Hepatocyte (in vitro differentiated cells): ENCODE measurements at regions not wholly inside any gene's neighbourhood (a gene's known extent, or its start where the extent isn't known, plus 50 kb on each side); places are given as distances from the start of the nearest gene placed in this dataset.

Experiments
- DNase-seq: peaks from one replicate; pipeline ENCODE4 v3.0.0-alpha.2; 2016; ENCODE audit warnings: low spot score
- H2AFZ ChIP-seq: fragments of 200-600 bp; sonication (generic); 2 replicates; pipeline ENCODE4 v1.6.0; 2016; ENCODE audit warnings: antibody characterized with exemption, mild to moderate bottlenecking
- H3K27ac ChIP-seq: fragments of 200-600 bp; sonication (generic); 2 replicates; pipeline ENCODE4 v1.5.1; 2016; ENCODE audit warnings: mild to moderate bottlenecking
- H3K27me3 ChIP-seq: fragments of 200-600 bp; sonication (generic); 2 replicates; pipeline ENCODE4 v1.6.1; 2016
- H3K36me3 ChIP-seq: fragments of 200-600 bp; sonication (generic); replicated peaks from 2 replicates; pipeline ENCODE4 v1.5.1; 2016; ENCODE audit warnings: low read depth; ENCODE audit not compliant: insufficient read depth
- H3K4me1 ChIP-seq: fragments of 200-600 bp; sonication (generic); 2 replicates; pipeline ENCODE4 v1.5.1; 2016; ENCODE audit warnings: mild to moderate bottlenecking, moderate library complexity; ENCODE audit not compliant: insufficient read depth
- H3K4me2 ChIP-seq: fragments of 200-600 bp; sonication (generic); 2 replicates; pipeline ENCODE4 v1.6.0; 2016
- H3K4me3 ChIP-seq: fragments of 200-600 bp; sonication (generic); 2 replicates; pipeline ENCODE4 v1.5.1; 2016; ENCODE audit warnings: mild to moderate bottlenecking
- H3K79me2 ChIP-seq: fragments of 200-600 bp; sonication (generic); 2 replicates; pipeline ENCODE4 v1.6.0; 2017; ENCODE audit warnings: mild to moderate bottlenecking
- H3K9me2 ChIP-seq: fragments of 200-600 bp; sonication (generic); replicated peaks from 2 replicates; pipeline ENCODE4 v1.6.0; 2017; ENCODE audit warnings: mild to moderate bottlenecking; ENCODE audit not compliant: insufficient read depth
- H3K9me3 ChIP-seq: fragments of 200-600 bp; sonication (generic); 2 replicates; pipeline ENCODE4 v1.5.1; 2016; ENCODE audit warnings: low read depth, mild to moderate bottlenecking
- H4K20me1 ChIP-seq: fragments of 200-600 bp; sonication (generic); 2 replicates; pipeline ENCODE4 v1.6.0; 2016; ENCODE audit warnings: mild to moderate bottlenecking; ENCODE audit not compliant: insufficient read depth, poor library complexity, severe bottlenecking
- EZH2 ChIP-seq: fragments of 200-600 bp; sonication (generic); IDR thresholded peaks from 2 replicates; pipeline ENCODE4 v1.6.1; 2016; ENCODE audit warnings: antibody characterized with exemption, mild to moderate bottlenecking, borderline replicate concordance
- EZH2phosphoT487 ChIP-seq: fragments of 200-600 bp; sonication (generic); IDR thresholded peaks from one replicate; pipeline ENCODE4 v1.6.1; 2018; ENCODE audit warnings: antibody characterized with exemption, mild to moderate bottlenecking, low read depth, moderate library complexity; ENCODE audit not compliant: unreplicated experiment, severe bottlenecking
- WGBS: methylation state at CpG from one replicate; pipeline ENCODE4 v1.1.6; 2016; ENCODE audit warnings: low lambda C conversion rate; ENCODE audit errors: missing lambda C conversion rate; 5-methylcytosine and 5-hydroxymethylcytosine counted together
- TF ChIP-seq, protein P1 (sequence below): fragments of 200-600 bp; sonication (generic); IDR thresholded peaks from 2 replicates; pipeline ENCODE4 v1.5.1; 2016; ENCODE audit warnings: antibody characterized with exemption, mild to moderate bottlenecking; ENCODE audit not compliant: poor library complexity

DNA sequence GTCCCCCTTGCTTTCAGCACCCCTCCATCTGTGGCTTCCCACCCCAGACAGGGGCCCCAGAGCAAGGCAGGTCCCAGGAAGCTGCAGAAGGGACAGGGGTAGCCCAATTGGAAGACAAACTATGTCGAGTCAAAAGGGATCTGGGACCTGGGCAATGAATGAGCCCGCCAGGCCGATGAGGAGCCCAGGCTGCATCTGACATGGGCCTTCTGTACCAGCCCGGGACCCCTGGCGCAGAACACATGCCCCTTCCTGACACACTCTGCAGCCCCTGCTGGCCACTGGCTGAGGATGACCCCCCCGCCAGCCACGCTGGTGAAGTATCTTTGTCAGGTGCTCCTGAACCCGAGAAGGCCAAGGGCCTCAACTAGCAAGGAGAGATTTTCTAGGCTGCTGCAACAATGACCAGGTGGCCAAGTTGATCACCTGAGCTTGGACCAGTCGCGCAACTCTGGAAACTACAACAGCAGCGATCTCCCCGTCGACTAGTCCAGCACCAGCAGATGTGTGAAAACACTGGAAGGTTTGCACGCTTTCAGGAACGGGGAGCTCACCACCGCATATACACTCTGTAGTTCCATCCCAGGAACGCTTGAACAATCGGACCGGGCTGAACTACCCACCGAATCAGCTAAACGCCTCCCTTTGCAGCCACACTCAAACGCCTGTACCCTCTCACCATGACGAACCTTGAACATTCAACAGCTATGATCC, 119.0 kb downstream of the NCOR2 start:
- Histone ChIP-seq H3K27ac (no peak overlapping the region), H3K79me2 (peaks cover 4% of the 10 kb centered on the region), H3K4me2 (no peak overlapping the region), H3K4me1 (no peaks in the 10 kb centered on the region), H3K27me3 (no peaks in the 10 kb centered on the region), H3K9me3 (no peaks in the 10 kb centered on the region), H3K36me3 (no peaks in the 10 kb centered on the region), H3K9me2 (no peaks in the 10 kb centered on the region), H4K20me1 (peaks cover 14% of the 10 kb centered on the region), H3K4me3 (no peak overlapping the region), H2AFZ (no peak overlapping the region)
- TF ChIP-seq, protein P1, sequence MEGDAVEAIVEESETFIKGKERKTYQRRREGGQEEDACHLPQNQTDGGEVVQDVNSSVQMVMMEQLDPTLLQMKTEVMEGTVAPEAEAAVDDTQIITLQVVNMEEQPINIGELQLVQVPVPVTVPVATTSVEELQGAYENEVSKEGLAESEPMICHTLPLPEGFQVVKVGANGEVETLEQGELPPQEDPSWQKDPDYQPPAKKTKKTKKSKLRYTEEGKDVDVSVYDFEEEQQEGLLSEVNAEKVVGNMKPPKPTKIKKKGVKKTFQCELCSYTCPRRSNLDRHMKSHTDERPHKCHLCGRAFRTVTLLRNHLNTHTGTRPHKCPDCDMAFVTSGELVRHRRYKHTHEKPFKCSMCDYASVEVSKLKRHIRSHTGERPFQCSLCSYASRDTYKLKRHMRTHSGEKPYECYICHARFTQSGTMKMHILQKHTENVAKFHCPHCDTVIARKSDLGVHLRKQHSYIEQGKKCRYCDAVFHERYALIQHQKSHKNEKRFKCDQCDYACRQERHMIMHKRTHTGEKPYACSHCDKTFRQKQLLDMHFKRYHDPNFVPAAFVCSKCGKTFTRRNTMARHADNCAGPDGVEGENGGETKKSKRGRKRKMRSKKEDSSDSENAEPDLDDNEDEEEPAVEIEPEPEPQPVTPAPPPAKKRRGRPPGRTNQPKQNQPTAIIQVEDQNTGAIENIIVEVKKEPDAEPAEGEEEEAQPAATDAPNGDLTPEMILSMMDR: no peak
- no peak for TF ChIP-seq EZH2phosphoT487
- TF ChIP-seq EZH2: no peak
- no peak for DNase-seq
- WGBS: 96% methylated on average over 23 of the region's 23 CpGs

DNA sequence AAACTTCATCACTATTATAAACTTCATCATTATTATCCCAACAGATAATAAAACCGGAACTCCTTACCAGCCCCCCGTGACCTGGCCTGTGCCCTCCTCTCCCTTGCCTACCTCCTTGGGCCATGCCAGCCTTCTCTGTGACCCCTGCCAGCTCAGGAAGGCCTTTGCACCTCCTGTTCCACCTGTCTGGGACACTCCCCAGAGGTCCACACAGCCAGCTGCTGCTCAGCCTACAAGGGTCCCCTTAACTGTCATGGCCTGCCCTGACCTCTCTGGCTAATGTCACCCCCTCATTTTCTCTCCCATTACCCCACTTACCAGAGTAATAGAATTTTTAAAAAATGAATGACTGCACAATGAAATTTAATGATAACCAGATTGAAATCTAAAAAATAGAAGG, 121.0 kb downstream of the NCOR2 start:
- Histone ChIP-seq H3K9me2 (no peaks in the 10 kb centered on the region), H3K36me3 (no peaks in the 10 kb centered on the region), H2AFZ (no peak overlapping the region), H3K27ac (no peak overlapping the region), H3K27me3 (no peaks in the 10 kb centered on the region), H3K4me1 (no peaks in the 10 kb centered on the region), H4K20me1 (peaks cover 11% of the 10 kb centered on the region), H3K4me3 (no peak overlapping the region), H3K9me3 (no peaks in the 10 kb centered on the region), H3K4me2 (no peak overlapping the region), H3K79me2 (peaks cover 4% of the 10 kb centered on the region)
- no peak for DNase-seq
- 94% methylated on average over 2 of the region's 2 CpGs for WGBS
- no peak for TF ChIP-seq EZH2phosphoT487
- TF ChIP-seq, protein P1: no peak
- no peak for TF ChIP-seq EZH2

DNA sequence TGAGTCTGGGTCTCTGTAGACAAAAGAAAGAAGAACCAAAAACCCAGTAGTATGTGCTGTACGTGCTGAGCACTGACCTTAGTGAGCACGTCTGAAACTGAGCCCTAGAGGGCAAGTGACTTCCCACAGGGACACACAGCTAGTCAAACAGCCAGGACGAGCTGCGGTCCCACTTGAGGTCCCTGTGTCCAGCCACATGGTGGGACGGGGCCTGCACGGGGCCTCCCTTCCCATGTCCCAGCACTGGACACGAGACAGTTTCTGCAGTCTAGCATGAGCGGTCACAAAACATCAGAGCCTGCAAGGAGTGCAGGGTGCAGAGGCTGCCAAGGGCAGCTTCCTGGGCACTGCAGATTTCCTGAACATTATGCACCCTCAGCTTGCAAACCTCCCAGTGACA, 121.6 kb downstream of the NCOR2 start:
- H3K27me3 ChIP-seq: no peaks in the 10 kb centered on the region
- WGBS: 92% methylated on average over 8 of the region's 8 CpGs
- H2AFZ ChIP-seq: no peak overlapping the region
- H3K4me3 ChIP-seq: no peak overlapping the region
- H3K9me3 ChIP-seq: no peaks in the 10 kb centered on the region
- H3K9me2 ChIP-seq: no peaks in the 10 kb centered on the region
- no peak overlapping the region for H3K27ac ChIP-seq
- H3K4me1 ChIP-seq: no peaks in the 10 kb centered on the region
- peaks cover 4% of the 10 kb centered on the region for H3K79me2 ChIP-seq
- no peak for DNase-seq
- no peaks in the 10 kb centered on the region for H3K36me3 ChIP-seq
- TF ChIP-seq, protein P1: no peak
- TF ChIP-seq EZH2phosphoT487: no peak
- no peak for TF ChIP-seq EZH2
- H3K4me2 ChIP-seq: no peak overlapping the region
- H4K20me1 ChIP-seq: peaks cover 11% of the 10 kb centered on the region
